HG03097 (cell line): ENCODE measurements at regions not wholly inside any gene's neighbourhood (a gene's known extent, or its start where the extent isn't known, plus 50 kb on each side); places are given as distances from the start of the nearest gene placed in this dataset.

Source experiments
- ATAC-seq: cut with Tn5 transposase; IDR thresholded peaks from one replicate; pipeline ENCODE4 v1.9.1; 2021; ENCODE audit not compliant: unreplicated experiment, low FRiP score

DNA sequence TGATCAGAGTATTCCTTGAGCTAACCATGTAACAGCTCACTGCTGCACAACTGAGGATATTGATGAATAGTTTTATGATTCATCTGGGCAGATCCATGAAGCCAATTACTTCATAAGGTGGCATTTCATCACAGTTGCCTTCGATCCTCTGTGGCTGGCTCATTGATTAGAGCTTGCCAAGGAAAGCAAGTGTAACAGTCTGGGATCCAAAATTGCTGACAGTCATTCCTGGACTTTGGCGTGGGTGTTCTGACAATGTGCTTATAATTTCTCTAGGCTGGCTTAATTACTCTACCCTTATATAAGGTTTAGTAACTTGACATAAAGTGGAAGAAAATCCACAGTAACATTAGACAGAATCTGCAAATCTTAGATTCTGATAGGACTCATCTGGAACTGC lies 551.3 kb upstream of the CDH4 start:
- ATAC-seq = no peak

- ATAC-seq = no peak
These were observed 547.9 kb upstream of the CDH4 start for GRCh38 chr20:60704147-60704546.

- ATAC-seq = no peak
These were observed 538.7 kb upstream of the CDH4 start for GRCh38 chr20:60713396-60713795.

- ATAC-seq = no peak
These were observed 536.9 kb upstream of the CDH4 start for GRCh38 chr20:60715172-60715571.

GRCh38 chr20:60718743-60719480 lies 533.1 kb upstream of the CDH4 start:
- ATAC-seq = no peak

GRCh38 chr20:60725311-60725906 lies 526.7 kb upstream of the CDH4 start:
- no peak for ATAC-seq

DNA sequence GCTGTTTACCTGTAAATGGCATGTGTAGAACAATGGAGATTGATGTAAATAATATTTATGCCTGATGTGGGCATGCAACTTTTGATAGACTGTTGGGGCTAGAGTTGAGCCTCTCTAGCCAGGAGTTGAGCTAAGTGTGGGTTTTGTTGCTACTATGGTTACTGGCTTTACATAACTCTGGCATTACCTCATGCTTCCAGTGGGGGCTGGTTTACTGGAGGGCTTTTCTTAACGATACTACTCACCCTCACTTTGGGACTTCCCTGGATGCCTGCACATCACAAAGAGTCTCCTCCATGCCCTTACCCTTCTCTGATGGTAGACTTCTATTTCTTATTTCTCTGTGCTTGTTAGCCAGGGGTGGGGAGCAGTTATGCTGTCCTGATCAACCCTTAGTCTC lies 524.6 kb upstream of the CDH4 start:
- no peak for ATAC-seq

GRCh38 chr20:60728705-60729104 lies 523.4 kb upstream of the CDH4 start:
- no peak for ATAC-seq

DNA sequence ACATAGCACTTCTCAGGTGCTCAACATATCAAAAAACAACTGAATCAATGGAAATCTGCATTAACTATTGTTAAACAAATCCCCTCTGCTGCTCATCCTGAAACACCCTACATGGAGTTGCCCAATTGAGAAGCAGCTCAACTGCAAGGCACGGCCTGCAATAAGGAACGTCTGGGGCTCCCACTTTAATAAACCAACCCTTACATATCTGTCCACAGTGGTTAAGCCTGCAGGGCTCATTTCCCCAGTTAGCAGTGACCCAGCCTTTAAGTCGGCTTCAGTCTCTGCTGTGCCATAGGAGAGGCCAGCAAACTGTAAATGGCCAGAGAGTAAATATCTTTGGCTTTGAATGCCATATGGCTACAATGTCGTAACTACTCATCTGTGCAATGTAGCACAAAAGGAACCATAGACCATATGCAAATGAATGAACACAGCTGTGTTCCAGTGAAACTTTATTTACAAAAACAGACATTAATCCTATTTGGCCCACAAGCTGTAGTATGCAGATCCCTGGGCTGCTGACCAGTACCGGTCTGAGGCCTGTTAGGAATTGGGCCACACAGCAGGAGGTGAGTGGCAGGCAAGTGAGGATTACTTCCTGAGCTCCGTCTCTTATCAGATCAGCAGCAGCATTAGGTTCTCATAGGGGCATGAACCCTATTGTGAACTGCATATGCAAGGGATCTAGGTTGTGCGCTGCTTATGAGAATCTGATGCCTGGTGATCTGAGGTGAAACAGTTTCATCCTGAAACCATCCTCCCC lies 522.7 kb upstream of the CDH4 start:
- no peak for ATAC-seq

DNA sequence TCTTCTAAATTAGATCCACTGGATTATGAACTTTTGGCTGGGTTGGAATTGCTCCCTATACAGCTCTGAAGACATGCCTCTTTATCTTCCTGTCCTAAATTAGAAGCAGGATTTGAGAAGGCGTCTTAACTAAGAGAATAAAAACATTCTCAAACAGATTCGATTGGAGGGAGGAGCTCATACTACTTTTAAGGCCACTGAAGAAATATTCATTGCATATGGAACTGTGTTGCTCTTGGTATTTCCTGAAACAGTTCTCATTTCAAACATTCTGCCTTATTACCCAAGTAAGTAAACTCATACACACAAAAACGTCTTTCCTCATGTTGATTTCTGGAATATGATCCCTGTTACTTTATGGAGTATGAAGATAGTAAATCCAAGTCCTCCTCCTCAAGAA lies 519.7 kb upstream of the CDH4 start:
- ATAC-seq = no peak

DNA sequence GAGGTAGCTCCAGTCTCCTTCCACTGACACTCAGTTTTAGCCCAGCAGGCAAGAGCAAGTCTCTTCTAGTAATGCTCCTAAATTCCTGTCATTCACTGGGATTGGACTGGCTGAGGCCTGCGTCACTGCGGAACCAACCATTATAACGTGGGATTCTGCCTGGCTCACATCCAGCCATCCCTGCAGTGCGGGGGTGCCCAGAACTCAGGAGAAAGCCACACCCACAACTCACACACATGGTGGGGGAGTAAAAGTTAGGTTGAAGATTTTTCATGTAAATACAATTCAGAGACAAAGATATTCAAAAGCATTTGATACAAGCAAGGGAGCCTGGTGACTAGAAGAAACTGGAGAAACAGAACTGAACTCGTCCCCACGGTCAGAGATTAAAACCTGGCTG lies 504.0 kb upstream of the CDH4 start:
- no peak for ATAC-seq

DNA sequence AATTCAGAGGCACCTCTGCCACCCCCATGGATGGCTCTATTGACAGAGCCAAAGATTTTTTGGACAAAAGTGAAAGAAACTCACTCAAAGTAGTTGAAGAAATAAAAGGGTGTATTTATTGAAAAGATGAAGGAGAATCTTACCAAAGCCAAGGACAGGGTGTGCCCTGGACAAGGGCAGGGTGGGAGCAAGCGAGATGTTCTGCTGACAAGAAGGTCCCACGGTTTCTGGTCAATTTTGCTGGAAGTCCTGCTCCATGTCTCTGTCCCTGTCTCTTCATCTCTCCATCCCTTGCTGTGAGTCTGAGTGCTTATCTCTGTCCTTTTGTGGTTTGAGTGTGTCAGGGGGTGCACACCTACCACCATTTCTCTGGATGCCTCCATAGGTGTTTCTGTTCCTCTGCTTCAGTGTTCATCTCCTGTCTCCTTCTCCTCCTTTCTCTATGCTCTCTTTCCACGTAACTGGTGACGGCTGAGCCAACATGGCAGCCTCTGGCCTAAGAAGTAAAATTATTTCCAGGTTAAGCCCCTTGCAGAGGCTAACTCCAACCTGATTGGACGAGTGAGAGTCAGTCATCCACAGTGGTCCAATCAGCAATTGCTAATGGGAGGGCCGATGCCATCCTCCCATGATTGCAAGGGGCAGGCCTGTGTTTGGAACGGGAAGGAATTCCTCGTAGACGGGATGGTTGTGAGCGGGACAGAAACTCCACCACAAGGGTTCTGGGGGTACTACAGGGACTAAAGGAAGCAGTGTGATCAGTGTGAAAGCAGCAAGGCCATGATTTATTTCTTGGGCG lies 502.1 kb upstream of the CDH4 start:
- no peak for ATAC-seq

DNA sequence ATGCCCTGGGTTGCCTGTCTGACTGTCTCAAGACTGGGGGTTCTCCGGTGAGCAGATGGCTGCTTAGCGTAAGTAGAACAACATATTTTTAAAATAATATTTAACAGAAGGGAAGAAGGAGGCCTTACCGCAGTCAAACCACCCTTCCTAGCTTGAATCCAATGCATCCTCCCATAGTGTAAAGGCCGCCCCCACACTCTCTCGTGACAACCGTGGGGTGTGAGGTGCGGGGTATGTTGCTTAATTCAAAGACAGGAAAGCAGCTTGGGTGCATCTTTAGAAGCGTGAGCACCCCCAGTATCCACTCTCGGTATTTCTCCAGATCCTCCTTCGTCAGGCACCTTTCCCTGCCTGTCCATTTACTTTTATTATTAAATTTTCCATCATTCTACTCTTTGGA lies 501.2 kb upstream of the CDH4 start:
- no peak for ATAC-seq

DNA sequence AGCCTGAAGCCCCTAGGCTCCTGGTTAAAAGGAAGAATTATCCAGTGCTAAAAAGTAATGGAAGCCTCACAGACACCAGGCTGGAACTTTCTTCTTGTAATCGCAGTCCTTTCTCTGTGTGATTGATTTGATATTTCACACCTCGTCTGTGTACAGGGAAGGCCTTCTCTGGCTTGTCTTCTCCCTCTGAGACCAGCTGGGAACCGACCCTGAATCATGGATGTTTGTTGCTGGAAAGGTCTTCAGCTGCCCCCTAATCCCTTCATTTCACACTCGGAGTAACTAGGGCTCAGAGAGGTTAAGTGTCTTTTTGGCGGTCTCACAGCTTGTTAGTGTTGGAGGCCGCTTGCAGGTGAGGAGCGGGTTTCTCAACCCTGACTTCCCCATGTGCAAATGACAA lies 500.2 kb upstream of the CDH4 start:
- ATAC-seq = no peak

GRCh38 chr20:60752741-60753420 lies 499.2 kb upstream of the CDH4 start:
- no peak for ATAC-seq

GRCh38 chr20:60754856-60755255 lies 497.2 kb upstream of the CDH4 start:
- ATAC-seq = no peak

- no peak for ATAC-seq
These were observed 492.4 kb upstream of the CDH4 start for GRCh38 chr20:60759651-60760050.

DNA sequence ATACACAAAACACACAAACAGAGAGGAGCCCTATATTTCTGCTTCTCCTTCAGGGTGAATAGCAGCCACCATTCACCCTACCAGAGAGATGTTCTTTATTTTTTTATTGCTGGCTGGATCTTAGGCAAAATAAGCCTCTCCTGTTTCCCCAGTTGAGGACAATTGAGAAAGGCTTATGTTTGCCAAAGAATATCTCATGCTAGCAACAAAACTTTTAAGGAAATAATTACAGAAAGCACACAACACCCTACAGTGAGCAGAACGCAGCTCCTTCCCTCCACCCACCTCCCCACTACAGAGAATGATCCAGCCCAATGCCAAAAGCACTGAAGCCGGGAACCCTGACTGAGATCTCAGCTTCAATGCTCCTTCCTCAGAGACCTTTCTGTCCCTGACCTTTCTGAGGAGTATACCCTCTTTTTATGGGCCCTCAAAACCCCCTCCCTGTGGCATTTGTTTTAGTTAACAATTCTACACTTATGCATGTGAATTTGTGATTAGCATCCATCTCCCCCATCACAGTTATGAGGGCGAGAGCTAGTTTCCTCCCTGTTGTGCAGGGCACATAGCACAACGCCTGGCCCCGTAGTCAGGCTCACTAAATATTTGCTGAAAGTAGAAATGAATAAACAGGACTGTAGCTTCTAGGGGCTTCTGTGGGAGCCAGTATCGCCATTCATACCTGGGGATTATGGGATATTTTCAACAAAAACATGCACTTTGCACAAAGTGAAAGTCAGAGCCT lies 491.6 kb upstream of the CDH4 start:
- ATAC-seq = no peak

- no peak for ATAC-seq
These were observed 491.0 kb upstream of the CDH4 start for GRCh38 chr20:60761056-60761455.

- ATAC-seq = no peak
These were observed 489.7 kb upstream of the CDH4 start for GRCh38 chr20:60762386-60762785.
